ENCODE measurements at regions not wholly inside any gene's neighbourhood (a gene's known extent, or its start where the extent isn't known, plus 50 kb on each side); places are given as distances from the start of the nearest gene placed in this dataset.

DNA sequence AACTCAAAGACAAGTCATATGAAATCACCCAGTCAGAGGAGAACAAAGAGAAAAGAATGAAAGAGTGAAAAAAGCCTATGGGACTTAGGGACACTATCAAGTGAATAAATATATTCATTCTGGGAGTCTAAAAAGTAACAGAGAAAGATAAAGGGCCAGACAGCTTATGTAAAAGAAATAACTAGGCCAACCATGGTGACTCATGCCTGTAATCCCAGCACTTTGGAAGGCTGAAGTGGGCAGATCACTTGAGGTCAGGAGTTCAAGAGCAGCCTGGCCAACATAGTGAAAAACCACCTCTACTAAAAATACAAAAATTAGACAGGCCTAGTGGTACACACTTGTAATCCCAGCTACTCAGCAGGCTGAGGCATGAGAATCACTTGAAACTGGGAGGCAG, 154.7 kb upstream of the TMEM106B start:
- DNase-seq = no peak
- H3K36me3 ChIP-seq = no peaks in the 10 kb centered on the region
- H3K4me1 ChIP-seq = no peaks in the 10 kb centered on the region
- TF ChIP-seq POLR2A (IDR thresholded peaks at IDR 0.05) = no peak
- TF ChIP-seq CTCF (IDR thresholded peaks at IDR 0.05) = no peak
- TF ChIP-seq EP300 (IDR thresholded peaks at IDR 0.05; ENCODE audit: low read depth) = no peak
- TF ChIP-seq POLR2AphosphoS5 (IDR thresholded peaks at IDR 0.05) = no peak
- no peak overlapping the region for H3K27ac ChIP-seq
- intact Hi-C loops (cut with DNase I; ENCODE audit: low total_unique reads) (no loop called here), in situ Hi-C loops (cut with MboI; ENCODE audit: low pct_ligation_motif_present in 1 of 4, low pct_unique_long_range_greater_than_20kb in 1 of 4, low sequenced_read_pairs in 3 of 4) (loop anchor here in 2 of 4 donors (25.0 kb wide), 2 partner anchors 256 to 619 kb away; no protein-coding TSS in a partner anchor)
- H3K27me3 ChIP-seq = no peaks in the 10 kb centered on the region
- H3K4me3 ChIP-seq = no peak overlapping the region
- peaks cover 5 to 22% of the 10 kb centered on the region in 2 donors for H3K9me3 ChIP-seq

DNA sequence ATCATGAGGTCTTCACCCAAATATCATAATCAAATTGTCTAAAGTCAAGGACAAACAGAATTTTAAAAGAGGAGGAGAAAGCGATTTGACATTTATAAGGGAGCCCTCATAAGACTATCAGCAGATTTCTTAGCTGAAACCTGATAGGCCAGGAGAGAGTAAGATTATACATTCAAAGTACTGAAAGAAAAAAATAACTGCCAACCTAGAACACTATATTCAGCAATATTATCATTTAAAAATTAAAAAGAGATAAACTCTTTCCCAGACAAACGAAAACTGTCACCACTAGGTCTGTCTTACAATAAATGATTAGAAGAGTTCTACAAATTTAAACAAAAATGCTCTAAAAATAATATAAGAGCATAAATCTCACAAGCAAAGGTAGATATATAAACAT, 154.1 kb upstream of the TMEM106B start:
- DNase-seq = no peak
- TF ChIP-seq POLR2AphosphoS5 (IDR thresholded peaks at IDR 0.05) = no peak
- no peak for TF ChIP-seq EP300 (IDR thresholded peaks at IDR 0.05; ENCODE audit: low read depth)
- TF ChIP-seq CTCF (IDR thresholded peaks at IDR 0.05) = no peak
- no peak for TF ChIP-seq POLR2A (IDR thresholded peaks at IDR 0.05)
- Histone ChIP-seq H3K27me3 (no peaks in the 10 kb centered on the region), H3K4me1 (no peaks in the 10 kb centered on the region), H3K27ac (no peak overlapping the region), H3K4me3 (no peak overlapping the region), H3K36me3 (no peaks in the 10 kb centered on the region), H3K9me3 (peaks cover 5 to 22% of the 10 kb centered on the region in 2 donors)
- 61 to 87% methylated on average over 2 of the region's 2 CpGs for WGBS, 2 donors (ENCODE audit: low coverage in 1 of 2)
- in situ Hi-C loops (cut with MboI; ENCODE audit: low pct_ligation_motif_present in 1 of 4, low pct_unique_long_range_greater_than_20kb in 1 of 4, low sequenced_read_pairs in 3 of 4) (loop anchor here in 2 of 4 donors (25.0 kb wide), 2 partner anchors 255 to 620 kb away; no protein-coding TSS in a partner anchor), intact Hi-C loops (cut with DNase I; ENCODE audit: low total_unique reads) (no loop called here)

- in situ Hi-C loops (cut with MboI; ENCODE audit: low pct_ligation_motif_present in 1 of 4, low pct_unique_long_range_greater_than_20kb in 1 of 4, low sequenced_read_pairs in 3 of 4) (loop anchor here in 3 of 4 donors (10.0 to 25.0 kb wide), 3 partner anchors 250 to 625 kb away; no protein-coding TSS in a partner anchor), intact Hi-C loops (cut with DNase I; ENCODE audit: low total_unique reads) (no loop called here)
- Histone ChIP-seq H3K36me3 (no peaks in the 10 kb centered on the region), H3K27ac (no peak overlapping the region), H3K4me3 (no peak overlapping the region), H3K27me3 (no peaks in the 10 kb centered on the region), H3K4me1 (no peaks in the 10 kb centered on the region), H3K9me3 (peaks cover 0 to 11% of the 10 kb centered on the region in 2 donors)
- peak in 1 of 5 experiments; percentile 11 for TF ChIP-seq CTCF (IDR thresholded peaks at IDR 0.05)
- no peak for TF ChIP-seq EP300 (IDR thresholded peaks at IDR 0.05; ENCODE audit: low read depth)
- no peak for DNase-seq
These were observed 149.0 kb upstream of the TMEM106B start for GRCh38 chr7:12062062-12062461.

- no peaks in the 10 kb centered on the region for H3K9me3 ChIP-seq
- TF ChIP-seq POLR2A (IDR thresholded peaks at IDR 0.05) (no peak), EP300 (IDR thresholded peaks at IDR 0.05; ENCODE audit: low read depth) (no peak), CTCF (IDR thresholded peaks at IDR 0.05) (no peak), POLR2AphosphoS5 (IDR thresholded peaks at IDR 0.05) (no peak)
- 54 to 60% methylated on average over 1 of the region's 1 CpG for WGBS, 2 donors (ENCODE audit: low coverage in 1 of 2)
- intact Hi-C loops (cut with DNase I; ENCODE audit: low total_unique reads) (no loop called here), in situ Hi-C loops (cut with MboI; ENCODE audit: low pct_ligation_motif_present in 1 of 4, low pct_unique_long_range_greater_than_20kb in 1 of 4, low sequenced_read_pairs in 3 of 4) (loop anchor here in 3 of 4 donors (10.0 to 25.0 kb wide), 3 partner anchors 248 to 627 kb away; no protein-coding TSS in a partner anchor)
- no peaks in the 10 kb centered on the region for H3K27me3 ChIP-seq
- H3K36me3 ChIP-seq = no peaks in the 10 kb centered on the region
- H3K4me1 ChIP-seq = no peaks in the 10 kb centered on the region
- no peak overlapping the region for H3K27ac ChIP-seq
- DNase-seq = no peak
- no peak overlapping the region for H3K4me3 ChIP-seq
These were observed 146.4 kb upstream of the TMEM106B start for GRCh38 chr7:12064586-12065127.
